Astrocyte (in vitro differentiated cells and primary cell): ENCODE measurements at regions not wholly inside any gene's neighbourhood (a gene's known extent, or its start where the extent isn't known, plus 50 kb on each side); places are given as distances from the start of the nearest gene placed in this dataset.

Experiments
- CTCF ChIP-seq: IDR thresholded peaks from 2 replicates; pipeline ENCODE4 v1.5.1; 2011; ENCODE audit warnings: low read depth, mild to moderate bottlenecking, inconsistent platforms, low read length, moderate library complexity; ENCODE audit not compliant: insufficient read depth
- EZH2 ChIP-seq: IDR thresholded peaks from 2 replicates; pipeline ENCODE4 v1.6.1; 2012; ENCODE audit warnings: mild to moderate bottlenecking, low read length, inconsistent platforms; ENCODE audit not compliant: insufficient read depth

- TF ChIP-seq EZH2 (no peak), CTCF (no peak)
These were observed 768.6 kb upstream of the HS6ST1 start for GRCh38 chr2:129087133-129087813.
